ENCODE measurements at regions not wholly inside any gene's neighbourhood (a gene's known extent, or its start where the extent isn't known, plus 50 kb on each side); places are given as distances from the start of the nearest gene placed in this dataset.

DNA sequence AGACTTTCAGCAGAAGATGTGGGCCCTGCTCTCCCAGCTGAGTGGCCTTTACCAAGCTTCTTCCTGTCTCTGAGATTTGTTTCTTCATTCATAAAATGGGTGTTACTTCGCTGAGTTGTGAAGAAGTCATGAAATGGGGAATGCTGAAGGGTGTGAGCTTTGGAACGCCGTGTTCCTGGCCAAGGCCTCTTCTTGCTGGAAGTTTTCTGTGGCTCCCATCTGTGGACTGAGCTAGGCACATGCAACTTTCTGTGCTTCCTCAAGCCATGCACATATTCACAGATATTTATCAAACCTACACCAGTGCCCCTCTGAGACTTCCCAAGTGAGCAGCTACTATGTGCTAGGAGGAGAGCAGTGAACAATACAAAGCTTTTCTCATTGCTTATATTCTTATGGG lies 106.3 kb upstream of the JUN start:
- DNase-seq (ENCODE audit: extremely low read depth, low read depth, low spot score): no peak

GRCh38 chr1:58890609-58891008 lies 106.8 kb upstream of the JUN start:
- DNase-seq (ENCODE audit: extremely low read depth, low read depth, low spot score): no peak

- DNase-seq (ENCODE audit: extremely low read depth, low read depth, low spot score): no peak
These were observed 107.5 kb upstream of the JUN start for GRCh38 chr1:58891347-58891746.

GRCh38 chr1:58893257-58893869 lies 109.5 kb upstream of the JUN start:
- peak; percentile 80 for DNase-seq (ENCODE audit: extremely low read depth, low read depth, low spot score)

DNA sequence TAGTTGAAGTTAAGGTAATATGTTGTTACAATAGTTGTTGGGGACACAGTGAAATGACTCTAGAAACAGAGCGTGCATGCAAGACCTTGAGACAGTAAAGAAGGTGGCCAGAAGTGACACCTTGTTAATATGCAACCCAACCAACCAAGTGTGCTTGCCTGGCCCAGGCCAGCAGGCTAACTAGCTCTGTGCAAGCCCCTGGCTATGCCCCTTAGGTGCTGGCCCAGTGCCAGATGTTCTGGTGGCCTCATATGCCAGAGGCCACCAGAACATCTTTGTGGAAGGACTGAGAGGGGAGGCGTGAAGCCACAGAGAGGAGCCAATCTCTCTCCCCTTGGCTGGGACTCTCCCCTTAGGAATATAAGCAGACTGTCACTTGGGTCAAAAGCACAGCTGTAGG lies 111.2 kb upstream of the JUN start:
- DNase-seq (ENCODE audit: extremely low read depth, low read depth, low spot score): no peak

GRCh38 chr1:58895559-58896145 lies 111.8 kb upstream of the JUN start:
- DNase-seq (ENCODE audit: extremely low read depth, low read depth, low spot score): no peak

DNA sequence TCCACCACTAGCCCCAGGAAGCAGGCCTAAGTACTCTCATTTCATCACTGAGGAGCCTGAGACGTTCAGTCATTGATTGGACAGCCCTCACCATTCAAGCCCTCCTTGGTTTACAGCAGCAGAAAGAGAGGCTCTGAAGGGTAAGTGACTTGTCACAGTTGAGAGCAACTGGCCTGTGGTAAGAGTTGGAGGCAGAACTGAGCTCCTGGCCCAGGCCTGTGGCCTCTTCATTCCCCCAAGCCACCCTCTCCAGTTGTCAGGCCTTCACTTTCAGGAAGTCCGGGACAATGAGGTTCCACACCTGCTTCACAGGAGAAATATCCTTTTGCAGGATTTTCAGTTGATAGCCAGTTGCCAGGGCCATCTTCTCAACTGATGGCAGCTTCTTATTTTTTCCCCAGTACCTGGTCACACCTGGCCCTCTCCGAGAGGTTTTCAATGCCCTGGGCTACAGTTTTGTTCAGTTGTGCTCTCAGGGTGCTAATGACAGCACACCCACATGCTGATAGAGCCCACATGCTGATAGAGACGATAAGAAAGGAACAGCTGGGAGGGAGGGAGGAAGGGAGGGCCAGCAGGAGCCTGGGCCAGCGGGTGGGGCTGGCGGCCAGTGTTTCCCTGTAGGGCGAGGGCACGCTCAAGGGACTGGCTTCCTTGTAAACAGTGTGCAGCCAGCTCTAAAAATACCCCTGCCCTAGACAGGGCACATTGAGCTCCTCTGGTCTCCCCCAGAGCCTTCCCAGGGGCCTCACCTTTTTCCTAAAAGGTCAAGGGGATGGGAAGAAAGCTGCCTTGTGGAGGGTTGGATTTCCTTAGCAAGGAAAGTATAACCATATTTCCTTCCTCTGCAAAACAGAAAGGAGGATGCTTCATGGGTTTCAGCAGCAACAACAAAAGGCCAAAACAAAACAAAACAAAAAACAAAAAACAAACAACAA lies 112.7 kb upstream of the JUN start:
- no peak for DNase-seq (ENCODE audit: extremely low read depth, low read depth, low spot score)

DNA sequence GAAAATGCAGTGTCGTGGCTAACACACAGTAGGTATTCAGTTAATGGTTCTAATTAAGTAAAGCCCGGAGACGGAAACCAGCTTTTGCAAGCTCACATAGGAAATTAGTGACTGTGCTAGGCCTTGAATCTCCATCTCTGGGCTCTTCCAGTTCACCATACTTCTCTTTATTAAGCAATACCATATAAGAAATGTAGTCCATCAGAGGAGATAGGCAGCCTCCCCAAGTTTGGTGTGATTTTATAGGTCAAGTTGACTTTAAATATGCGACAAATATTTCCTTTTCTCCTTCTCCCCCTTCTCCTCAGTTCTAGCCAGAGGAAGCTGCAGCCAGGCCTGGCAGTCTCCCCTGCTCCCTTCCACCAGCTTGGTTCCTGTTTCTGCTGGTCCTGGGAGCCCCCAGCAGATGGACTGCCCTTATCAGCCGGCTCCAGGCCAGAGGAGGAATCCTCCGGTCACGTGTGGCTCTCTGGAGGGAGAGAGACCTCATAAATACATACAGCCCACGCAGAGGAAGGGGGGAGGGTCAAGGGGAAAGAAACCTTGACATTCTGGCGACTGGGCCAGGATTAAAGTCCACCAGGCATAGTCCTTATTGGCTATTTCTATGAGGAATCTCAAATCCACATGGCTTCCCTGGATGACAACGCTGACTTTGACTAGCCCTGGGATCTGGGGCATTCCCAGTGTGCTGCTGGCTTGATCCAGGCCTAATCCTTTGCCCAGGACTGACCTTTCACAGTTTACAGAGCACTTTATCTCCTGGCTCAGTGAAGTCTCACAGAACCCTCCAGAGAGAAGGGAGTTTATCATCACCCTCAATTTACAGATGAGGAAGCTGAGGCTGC lies 115.1 kb upstream of the JUN start:
- DNase-seq (ENCODE audit: extremely low read depth, low read depth, low spot score): peak; percentile 86

- no peak for DNase-seq (ENCODE audit: extremely low read depth, low read depth, low spot score)
These were observed 115.9 kb upstream of the JUN start for GRCh38 chr1:58899587-58900271.

DNA sequence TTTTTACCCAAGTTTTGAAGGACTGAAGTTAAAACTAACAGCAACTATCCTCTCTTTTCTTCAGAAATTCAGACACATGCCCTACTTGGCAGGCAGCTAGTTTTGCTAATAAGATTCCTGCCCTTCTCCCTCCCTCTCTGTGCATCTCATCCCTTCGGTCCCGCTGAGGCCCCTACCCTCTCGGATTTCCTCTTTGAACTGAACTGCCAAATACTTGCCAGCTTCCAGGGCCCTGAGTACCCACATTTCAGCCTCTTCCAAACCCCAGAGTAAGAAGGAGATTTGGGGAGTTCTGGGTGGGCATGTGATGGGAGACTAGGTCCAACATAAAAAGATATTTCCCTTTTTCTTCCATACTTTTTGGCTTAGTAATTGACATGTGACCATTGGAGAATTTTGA lies 116.5 kb upstream of the JUN start:
- DNase-seq (ENCODE audit: extremely low read depth, low read depth, low spot score): no peak

- DNase-seq (ENCODE audit: extremely low read depth, low read depth, low spot score): no peak
These were observed 117.2 kb upstream of the JUN start for GRCh38 chr1:58901008-58901407.

DNA sequence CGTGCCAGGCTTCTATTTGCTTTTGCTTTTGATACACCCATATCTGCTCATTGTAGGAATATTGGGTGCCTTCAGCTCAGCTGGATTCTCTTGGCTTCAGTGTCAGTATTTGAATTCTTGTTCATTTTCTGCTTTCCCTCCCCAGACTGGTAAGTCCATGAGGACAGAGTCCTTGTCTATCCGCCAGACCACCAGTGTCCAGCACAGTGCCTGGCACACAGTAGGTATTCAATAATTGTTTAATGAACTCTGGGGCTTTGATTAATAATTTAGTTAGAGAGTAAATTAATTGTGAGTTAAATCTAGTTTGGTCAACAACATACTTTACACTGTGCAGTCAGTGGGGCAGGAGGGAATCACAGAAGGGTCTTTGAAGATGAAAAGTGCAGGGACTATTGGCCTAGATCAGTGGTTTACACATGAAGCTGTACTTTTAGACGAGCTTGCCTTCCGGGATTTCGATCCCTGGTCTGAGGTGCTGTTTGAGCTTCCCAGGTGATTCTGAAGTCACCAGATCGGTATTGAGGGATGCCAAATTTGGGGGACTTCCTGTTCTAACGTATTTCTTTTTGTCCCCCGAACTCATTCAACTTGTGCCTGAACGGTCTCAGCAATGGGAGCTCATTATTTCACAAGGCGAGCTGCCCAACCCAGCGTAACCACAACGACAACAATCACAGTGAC lies 119.1 kb upstream of the JUN start:
- DNase-seq (ENCODE audit: extremely low read depth, low read depth, low spot score): no peak

DNA sequence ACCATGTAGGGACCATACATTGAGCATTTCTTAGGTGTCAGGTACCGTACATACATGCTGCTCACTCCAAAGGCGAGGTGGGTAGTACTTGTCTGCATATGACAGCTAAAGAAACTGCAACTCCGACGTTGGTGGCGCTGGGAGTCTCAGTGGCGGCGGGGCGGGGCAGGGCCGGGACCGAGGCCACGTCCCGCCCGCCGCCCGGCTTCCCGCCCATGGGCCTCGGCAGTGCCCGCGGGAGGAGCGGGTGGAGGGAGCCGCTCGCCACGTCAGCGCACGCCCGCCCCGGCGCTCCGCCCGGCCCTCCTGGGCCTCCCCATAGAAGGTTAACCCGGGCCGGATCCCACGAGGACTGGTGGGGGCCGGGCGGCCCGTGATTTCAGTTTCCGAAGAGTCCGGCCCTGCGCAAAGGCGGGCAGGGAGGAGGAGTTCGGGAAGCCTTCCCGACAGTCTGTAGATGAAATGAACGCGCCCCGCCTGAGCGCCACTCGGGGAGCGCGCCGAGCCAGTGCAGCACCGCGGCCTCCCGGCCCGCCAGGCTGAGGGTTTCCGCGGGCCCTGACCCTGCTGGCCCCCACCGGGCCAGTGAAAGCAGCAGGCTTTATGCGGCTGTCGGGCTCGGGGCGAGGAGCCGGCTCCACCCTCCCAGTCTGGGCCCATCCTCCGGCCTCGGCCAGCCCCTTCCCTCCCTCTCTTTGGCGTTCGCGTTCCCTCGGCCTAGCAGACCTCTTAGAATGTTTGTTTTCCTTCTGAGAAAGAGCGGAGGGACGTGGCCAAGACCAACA lies 119.9 kb upstream of the JUN start:
- no peak for DNase-seq (ENCODE audit: extremely low read depth, low read depth, low spot score)

GRCh38 chr1:58904299-58905125 lies 120.7 kb upstream of the JUN start:
- no peak for DNase-seq (ENCODE audit: extremely low read depth, low read depth, low spot score)

GRCh38 chr1:58905126-58905490 lies 121.3 kb upstream of the JUN start:
- DNase-seq (ENCODE audit: extremely low read depth, low read depth, low spot score): no peak

- DNase-seq (ENCODE audit: extremely low read depth, low read depth, low spot score): no peak
These were observed 121.9 kb upstream of the JUN start for GRCh38 chr1:58905628-58906221.

DNA sequence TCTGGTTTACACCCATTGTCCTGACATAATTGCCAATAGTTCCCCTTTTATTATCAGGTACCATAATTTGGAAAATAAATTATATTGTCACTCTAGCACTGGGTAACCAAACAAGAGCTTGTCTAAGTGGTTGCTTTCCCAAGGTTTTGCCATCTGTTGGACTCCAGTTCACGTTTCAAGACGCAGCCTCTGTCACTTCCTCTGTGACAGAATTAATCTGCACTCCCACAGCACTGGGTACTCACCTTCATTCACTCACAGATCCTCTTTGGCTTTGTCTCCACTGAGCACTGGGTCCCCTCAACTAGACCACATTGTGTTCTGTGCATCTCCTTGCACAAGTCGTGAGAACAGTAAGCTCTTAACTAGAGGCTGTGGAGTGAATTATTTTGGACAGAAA lies 123.6 kb upstream of the JUN start:
- DNase-seq (ENCODE audit: extremely low read depth, low read depth, low spot score): no peak
